ENCODE measurements at regions not wholly inside any gene's neighbourhood (a gene's known extent, or its start where the extent isn't known, plus 50 kb on each side); places are given as distances from the start of the nearest gene placed in this dataset.

DNA sequence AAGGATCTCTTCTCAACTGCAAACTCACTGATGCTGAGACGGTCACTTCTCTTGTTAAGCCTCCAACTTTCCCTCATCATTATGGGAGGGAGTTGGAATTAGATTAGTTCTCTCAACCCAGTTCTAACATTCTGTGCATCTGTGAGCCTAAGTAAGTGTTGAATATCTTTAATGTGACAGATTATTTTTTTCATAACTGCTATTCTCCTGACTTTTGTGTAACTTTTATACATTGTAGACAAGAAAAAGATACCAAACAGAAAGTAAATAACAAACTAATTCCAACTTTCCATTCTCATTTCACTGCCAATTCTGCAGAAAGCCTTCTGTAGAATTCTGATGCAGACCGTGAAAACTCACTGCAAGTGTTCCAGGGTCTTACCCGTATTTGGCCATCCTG lies 813.5 kb downstream of the TLE4 start:
- no peak overlapping the region for H3K27ac ChIP-seq (ENCODE audit: control insufficient read depth, insufficient read depth, low read length)
- H3K4me3 ChIP-seq (ENCODE audit: control insufficient read depth in 2 of 3, extremely low read depth in 1 of 3, insufficient read depth in 2 of 3, low read depth in 1 of 3, low read length in 3 of 3) = no peak overlapping the region
- no peak for FAIRE-seq
- H3K36me3 ChIP-seq (ENCODE audit: control insufficient read depth in 2 of 2, extremely low read depth in 1 of 2, insufficient read depth in 2 of 2, low read length in 2 of 2) = no peaks in the 10 kb centered on the region
- no peaks in the 10 kb centered on the region for H3K79me2 ChIP-seq (ENCODE audit: control insufficient read depth, insufficient read depth, low read length)
- H3K9ac ChIP-seq (ENCODE audit: control insufficient read depth, extremely low read depth, insufficient read depth, low read length) = no peak overlapping the region
- DNase-seq (ENCODE audit: low read depth, low spot score) = no peak
- no peaks in the 10 kb centered on the region for H3K9me3 ChIP-seq (ENCODE audit: control insufficient read depth, low read depth, low read length)
- H3K4me1 ChIP-seq (ENCODE audit: control insufficient read depth, extremely low read depth, insufficient read depth, low read length) = no peaks in the 10 kb centered on the region
- TF ChIP-seq EZH2 (IDR thresholded peaks at IDR 0.05; ENCODE audit: low read length) = no peak
- H3K4me2 ChIP-seq (ENCODE audit: control insufficient read depth, extremely low read depth, insufficient read depth, low read depth, low read length) = no peak overlapping the region
- dilution Hi-C loops (cut with MboI; ENCODE audit: extremely low pct_ligation_motif_present, low sequenced_read_pairs) = no loop called here
- H2AFZ ChIP-seq (ENCODE audit: control insufficient read depth, low read length) = no peak overlapping the region
- no peaks in the 10 kb centered on the region for H3K9me1 ChIP-seq (ENCODE audit: control insufficient read depth, extremely low read depth, insufficient read depth, low read length)
- no peaks in the 10 kb centered on the region for H4K20me1 ChIP-seq (ENCODE audit: control insufficient read depth, extremely low read depth, insufficient read depth, low read length)
- no peaks in the 10 kb centered on the region for H3K27me3 ChIP-seq (ENCODE audit: control insufficient read depth, extremely low read depth, insufficient read depth, low read length)

DNA sequence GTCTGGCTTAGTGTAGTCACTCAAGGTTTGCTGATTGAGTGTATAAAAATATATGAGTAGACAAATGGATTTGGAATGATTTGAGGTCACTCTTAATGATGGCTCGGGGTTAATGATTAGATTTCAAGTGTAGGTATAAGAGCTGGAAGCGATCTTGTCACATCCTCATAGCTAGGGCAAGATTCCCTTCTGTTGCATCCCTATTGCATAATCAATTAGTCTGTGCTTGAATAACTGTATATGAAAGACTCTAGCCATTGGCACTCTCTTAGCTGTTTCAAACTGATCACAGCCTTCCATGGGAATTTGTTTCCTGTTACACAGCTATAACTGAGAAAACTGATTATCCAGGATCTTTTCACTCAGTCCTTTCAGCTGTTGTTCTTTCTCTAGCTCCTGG lies 811.6 kb downstream of the TLE4 start:
- no peak overlapping the region for H3K9ac ChIP-seq (ENCODE audit: control insufficient read depth, extremely low read depth, insufficient read depth, low read length)
- no peak overlapping the region for H3K4me2 ChIP-seq (ENCODE audit: control insufficient read depth, extremely low read depth, insufficient read depth, low read depth, low read length)
- no peak overlapping the region for H2AFZ ChIP-seq (ENCODE audit: control insufficient read depth, low read length)
- no peaks in the 10 kb centered on the region for H3K9me3 ChIP-seq (ENCODE audit: control insufficient read depth, low read depth, low read length)
- no peaks in the 10 kb centered on the region for H3K9me1 ChIP-seq (ENCODE audit: control insufficient read depth, extremely low read depth, insufficient read depth, low read length)
- no peaks in the 10 kb centered on the region for H4K20me1 ChIP-seq (ENCODE audit: control insufficient read depth, extremely low read depth, insufficient read depth, low read length)
- peaks cover 13% of the 10 kb centered on the region for H3K4me1 ChIP-seq (ENCODE audit: control insufficient read depth, extremely low read depth, insufficient read depth, low read length)
- TF ChIP-seq EZH2 (IDR thresholded peaks at IDR 0.05; ENCODE audit: low read length) = no peak
- TF ChIP-seq, protein P1, sequence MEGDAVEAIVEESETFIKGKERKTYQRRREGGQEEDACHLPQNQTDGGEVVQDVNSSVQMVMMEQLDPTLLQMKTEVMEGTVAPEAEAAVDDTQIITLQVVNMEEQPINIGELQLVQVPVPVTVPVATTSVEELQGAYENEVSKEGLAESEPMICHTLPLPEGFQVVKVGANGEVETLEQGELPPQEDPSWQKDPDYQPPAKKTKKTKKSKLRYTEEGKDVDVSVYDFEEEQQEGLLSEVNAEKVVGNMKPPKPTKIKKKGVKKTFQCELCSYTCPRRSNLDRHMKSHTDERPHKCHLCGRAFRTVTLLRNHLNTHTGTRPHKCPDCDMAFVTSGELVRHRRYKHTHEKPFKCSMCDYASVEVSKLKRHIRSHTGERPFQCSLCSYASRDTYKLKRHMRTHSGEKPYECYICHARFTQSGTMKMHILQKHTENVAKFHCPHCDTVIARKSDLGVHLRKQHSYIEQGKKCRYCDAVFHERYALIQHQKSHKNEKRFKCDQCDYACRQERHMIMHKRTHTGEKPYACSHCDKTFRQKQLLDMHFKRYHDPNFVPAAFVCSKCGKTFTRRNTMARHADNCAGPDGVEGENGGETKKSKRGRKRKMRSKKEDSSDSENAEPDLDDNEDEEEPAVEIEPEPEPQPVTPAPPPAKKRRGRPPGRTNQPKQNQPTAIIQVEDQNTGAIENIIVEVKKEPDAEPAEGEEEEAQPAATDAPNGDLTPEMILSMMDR (optimal IDR thresholded peaks at IDR 0.05 in 1 of 3, IDR thresholded peaks at IDR 0.05 in 1 of 3, conservative IDR thresholded peaks at IDR 0.05 in 1 of 3; ENCODE audit: extremely low read depth in 1 of 3, insufficient read depth in 2 of 3, low read length in 3 of 3) = no peak
- no peaks in the 10 kb centered on the region for H3K79me2 ChIP-seq (ENCODE audit: control insufficient read depth, insufficient read depth, low read length)
- H3K36me3 ChIP-seq (ENCODE audit: control insufficient read depth in 2 of 2, extremely low read depth in 1 of 2, insufficient read depth in 2 of 2, low read length in 2 of 2) = no peaks in the 10 kb centered on the region
- no peak overlapping the region for H3K4me3 ChIP-seq (ENCODE audit: control insufficient read depth in 2 of 3, extremely low read depth in 1 of 3, insufficient read depth in 2 of 3, low read depth in 1 of 3, low read length in 3 of 3)
- FAIRE-seq (no peak), DNase-seq (ENCODE audit: low read depth, low spot score) (no peak)
- H3K27ac ChIP-seq (ENCODE audit: control insufficient read depth, insufficient read depth, low read length) = no peak overlapping the region
- no peaks in the 10 kb centered on the region for H3K27me3 ChIP-seq (ENCODE audit: control insufficient read depth, extremely low read depth, insufficient read depth, low read length)
- dilution Hi-C loops (cut with MboI; ENCODE audit: extremely low pct_ligation_motif_present, low sequenced_read_pairs) = no loop called here

DNA sequence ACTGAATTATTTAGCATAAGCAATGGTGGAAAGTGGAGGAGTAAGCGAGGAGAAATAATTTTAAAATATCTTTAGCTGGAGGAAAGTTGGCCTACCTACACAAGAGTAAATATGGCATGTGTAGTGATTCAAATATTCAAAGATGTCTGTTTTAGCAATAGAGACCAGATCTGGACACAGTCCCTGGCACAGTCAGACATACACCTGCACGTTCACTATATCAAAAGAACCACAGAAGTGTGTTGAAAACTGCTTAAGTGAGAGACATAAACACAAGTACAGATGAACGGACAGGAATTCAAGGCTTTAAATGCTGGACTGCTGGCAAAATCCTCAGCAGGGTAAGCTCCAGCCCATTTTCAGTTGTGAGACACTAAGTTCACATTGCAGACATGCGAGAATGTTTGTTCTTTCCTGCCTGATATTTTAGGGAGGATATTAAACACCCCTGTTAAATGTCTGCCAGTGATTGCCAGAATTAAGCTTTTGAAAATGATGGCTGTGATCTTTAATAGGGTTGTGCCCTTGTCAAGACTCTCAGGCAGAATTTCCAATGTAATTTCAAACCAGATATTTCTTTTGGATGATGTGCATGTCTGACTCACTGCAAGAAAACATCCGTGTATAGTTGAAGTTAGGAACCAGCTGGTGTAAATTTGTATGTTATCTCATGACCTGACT lies 810.6 kb downstream of the TLE4 start:
- H4K20me1 ChIP-seq (ENCODE audit: control insufficient read depth, extremely low read depth, insufficient read depth, low read length) = no peaks in the 10 kb centered on the region
- no peak for DNase-seq (ENCODE audit: low read depth, low spot score)
- dilution Hi-C loops (cut with MboI; ENCODE audit: extremely low pct_ligation_motif_present, low sequenced_read_pairs) = no loop called here
- H3K4me2 ChIP-seq (ENCODE audit: control insufficient read depth, extremely low read depth, insufficient read depth, low read depth, low read length) = no peak overlapping the region
- TF ChIP-seq, protein P1 (optimal IDR thresholded peaks at IDR 0.05 in 1 of 3, IDR thresholded peaks at IDR 0.05 in 1 of 3, conservative IDR thresholded peaks at IDR 0.05 in 1 of 3; ENCODE audit: extremely low read depth in 1 of 3, insufficient read depth in 2 of 3, low read length in 3 of 3) = no peak
- no peak for TF ChIP-seq EZH2 (IDR thresholded peaks at IDR 0.05; ENCODE audit: low read length)
- no peak for FAIRE-seq
- H3K27ac ChIP-seq (ENCODE audit: control insufficient read depth, insufficient read depth, low read length) = no peak overlapping the region
- peaks cover 17% of the 10 kb centered on the region for H3K4me1 ChIP-seq (ENCODE audit: control insufficient read depth, extremely low read depth, insufficient read depth, low read length)
- H3K27me3 ChIP-seq (ENCODE audit: control insufficient read depth, extremely low read depth, insufficient read depth, low read length) = no peaks in the 10 kb centered on the region
- no peak overlapping the region for H2AFZ ChIP-seq (ENCODE audit: control insufficient read depth, low read length)
- H3K9me3 ChIP-seq (ENCODE audit: control insufficient read depth, low read depth, low read length) = no peaks in the 10 kb centered on the region
- no peak overlapping the region for H3K4me3 ChIP-seq (ENCODE audit: control insufficient read depth in 2 of 3, extremely low read depth in 1 of 3, insufficient read depth in 2 of 3, low read depth in 1 of 3, low read length in 3 of 3)
- H3K9ac ChIP-seq (ENCODE audit: control insufficient read depth, extremely low read depth, insufficient read depth, low read length) = no peak overlapping the region
- H3K79me2 ChIP-seq (ENCODE audit: control insufficient read depth, insufficient read depth, low read length) = no peaks in the 10 kb centered on the region
- H3K9me1 ChIP-seq (ENCODE audit: control insufficient read depth, extremely low read depth, insufficient read depth, low read length) = no peaks in the 10 kb centered on the region
- H3K36me3 ChIP-seq (ENCODE audit: control insufficient read depth in 2 of 2, extremely low read depth in 1 of 2, insufficient read depth in 2 of 2, low read length in 2 of 2) = no peaks in the 10 kb centered on the region
